ENCODE measurements at regions not wholly inside any gene's neighbourhood (a gene's known extent, or its start where the extent isn't known, plus 50 kb on each side); places are given as distances from the start of the nearest gene placed in this dataset.

DNA sequence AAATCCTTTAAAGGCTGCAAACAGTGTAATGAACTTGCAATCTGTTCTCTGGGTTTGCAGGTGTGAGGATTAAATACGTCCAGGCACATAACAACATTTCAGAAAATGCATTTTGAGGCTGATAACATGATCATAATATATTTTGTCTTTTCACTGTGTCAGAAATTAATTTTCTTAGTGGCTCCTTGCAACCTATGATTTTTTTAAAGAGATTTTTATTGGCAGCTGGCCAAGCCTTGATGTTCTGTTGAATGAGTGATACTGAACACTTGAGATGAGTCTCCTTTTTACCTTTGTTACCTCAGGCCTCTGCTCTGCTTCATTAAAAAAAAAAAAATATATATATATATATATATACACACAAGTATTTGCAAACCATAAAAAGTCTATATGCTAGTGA, 68.2 kb upstream of the TENM3 start:
- DNase-seq = no peak

DNA sequence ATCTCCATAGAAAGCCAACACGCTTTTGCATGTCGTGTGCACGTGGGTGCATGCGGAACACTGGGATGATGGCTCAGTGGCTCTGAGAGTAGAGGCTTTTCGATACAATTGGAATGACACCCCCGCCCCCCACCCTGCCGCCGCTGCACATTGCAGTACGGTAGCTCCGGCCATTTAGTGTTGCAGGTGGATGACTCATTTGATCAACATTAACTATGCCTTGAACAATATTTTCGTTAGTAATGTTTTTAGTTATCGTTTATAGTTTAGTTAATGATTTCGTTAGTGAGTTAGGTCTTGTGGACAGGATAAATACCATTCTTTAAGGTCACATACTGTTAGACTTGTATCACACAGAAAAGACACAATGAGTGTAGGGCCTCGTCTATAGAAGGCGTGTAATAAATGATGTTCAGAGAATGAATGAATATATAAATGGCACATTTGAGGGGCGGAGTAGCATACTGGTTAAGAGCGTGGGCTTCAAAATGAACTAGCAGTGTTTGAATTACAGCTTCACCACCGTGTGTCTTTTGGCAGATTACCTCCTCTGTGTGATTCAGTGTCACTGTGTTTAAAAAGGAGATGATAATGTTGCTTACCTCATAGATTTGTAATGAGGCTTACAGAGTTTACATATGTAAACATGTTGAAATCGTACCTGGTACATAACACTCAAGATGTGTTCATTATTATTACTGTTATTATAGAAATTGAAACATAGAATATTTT, 67.2 kb upstream of the TENM3 start:
- no peak for DNase-seq

DNA sequence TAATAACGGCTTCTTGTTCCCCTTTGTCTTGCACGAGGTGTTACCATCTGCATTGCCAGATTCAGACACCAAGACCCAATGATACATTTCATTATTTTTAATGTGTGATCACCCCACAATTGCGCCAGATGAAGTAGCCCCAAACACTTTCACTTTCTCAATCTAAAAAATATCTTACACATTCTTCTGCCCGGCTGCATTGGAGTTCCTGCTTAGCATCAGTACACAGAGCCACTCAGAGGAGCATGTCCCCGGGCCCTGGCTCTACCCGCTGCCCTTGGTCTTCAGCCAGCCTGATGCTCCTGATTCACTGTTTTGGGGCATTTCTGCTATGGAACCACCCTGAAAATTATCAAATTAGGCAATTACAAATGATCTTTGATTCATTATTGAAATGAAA, 66.0 kb upstream of the TENM3 start:
- no peak for DNase-seq

DNA sequence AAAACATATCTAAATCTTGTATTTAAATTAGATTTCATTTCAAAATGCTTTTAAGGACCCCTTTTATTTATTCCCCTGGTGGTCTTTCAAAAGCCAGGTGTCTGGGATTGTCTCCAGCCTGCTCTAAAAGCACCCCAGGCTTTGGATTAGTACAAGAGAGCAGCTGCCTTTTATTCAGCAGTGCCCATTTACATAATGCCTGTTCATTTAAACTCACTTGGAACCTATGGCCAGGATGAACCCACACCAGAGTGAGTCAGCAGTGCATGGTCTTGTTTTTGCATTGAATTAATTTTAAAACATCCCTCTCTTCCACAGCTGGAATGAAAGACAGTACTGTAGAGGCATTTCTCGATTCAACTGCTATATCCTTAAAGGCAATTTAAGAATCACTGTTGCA, 64.1 kb upstream of the TENM3 start:
- peak; percentile 46 for DNase-seq

DNA sequence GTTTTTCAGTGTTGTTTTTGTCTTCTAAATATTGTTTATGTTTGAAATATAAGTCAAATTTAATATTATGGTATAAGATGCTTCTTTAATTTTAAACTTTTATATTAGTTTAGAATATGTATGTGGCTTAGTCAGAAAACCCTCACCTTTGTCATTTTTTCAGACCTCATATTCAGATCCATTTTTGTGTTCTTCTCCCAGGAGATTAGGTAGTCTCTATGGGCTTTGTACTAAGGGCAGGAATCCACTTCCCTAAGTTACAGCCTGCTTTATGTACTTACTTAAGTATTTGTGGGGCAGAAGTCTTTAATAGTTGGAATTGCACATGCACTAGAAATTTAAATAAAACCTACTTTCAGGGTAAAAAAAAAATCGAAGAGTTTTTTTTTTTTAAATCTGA, 63.5 kb upstream of the TENM3 start:
- no peak for DNase-seq

DNA sequence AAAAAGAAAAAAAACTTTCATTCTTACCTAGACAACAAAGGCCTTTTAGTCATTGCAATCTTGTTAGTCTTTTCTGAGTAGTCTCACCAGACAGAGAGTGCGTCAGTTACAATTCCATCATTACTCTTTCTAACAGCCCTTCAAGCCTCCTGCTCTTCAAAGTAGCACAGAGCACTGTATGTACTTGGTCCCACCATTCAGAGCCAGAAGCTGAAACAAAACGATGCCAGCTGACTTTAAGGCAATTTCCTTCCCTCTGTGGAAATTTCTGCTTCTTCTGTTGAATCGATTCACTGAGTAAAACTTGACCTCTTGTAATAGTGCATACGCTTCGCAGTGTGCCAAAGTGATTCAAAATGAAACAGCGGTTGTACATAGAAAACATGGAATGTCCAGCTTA, 57.7 kb upstream of the TENM3 start:
- no peak for DNase-seq

DNA sequence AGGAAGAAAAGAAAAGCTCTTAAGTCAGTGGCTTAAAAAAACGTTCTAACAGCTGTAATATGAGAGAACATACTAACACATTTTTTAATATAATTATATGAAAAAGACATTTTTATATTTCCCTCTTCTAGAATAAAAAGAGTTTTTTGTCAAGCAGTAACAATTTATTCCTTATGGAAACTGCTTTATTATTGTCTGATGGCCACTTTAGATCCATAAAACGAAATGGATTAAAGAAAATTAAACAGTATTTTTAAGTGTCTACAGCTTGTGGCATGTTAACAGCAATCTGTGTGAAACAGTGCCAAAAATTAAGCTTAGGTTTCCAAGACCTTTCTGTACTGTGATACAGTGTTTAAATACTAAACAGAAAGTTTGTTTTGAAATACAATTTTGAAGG, 55.5 kb upstream of the TENM3 start:
- no peak for DNase-seq

DNA sequence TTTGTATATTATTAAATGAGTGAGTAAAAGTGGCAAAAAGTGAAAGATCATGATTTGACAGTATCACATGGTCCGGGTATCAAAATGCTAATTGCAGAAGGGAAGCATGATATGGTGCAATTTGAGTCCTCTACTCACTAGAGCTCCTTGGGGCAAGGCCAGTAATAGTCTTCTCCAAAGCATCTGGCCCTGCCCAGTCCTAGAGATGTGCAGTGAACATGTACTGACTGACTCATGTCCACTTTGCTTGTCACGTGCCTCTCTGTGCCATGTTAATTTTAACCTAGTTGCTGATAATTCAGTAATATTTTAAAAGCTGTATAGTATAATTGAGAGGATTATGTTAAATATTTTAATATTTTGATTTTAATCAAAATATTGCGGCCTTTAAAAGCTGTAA, 54.6 kb upstream of the TENM3 start:
- DNase-seq = no peak

DNA sequence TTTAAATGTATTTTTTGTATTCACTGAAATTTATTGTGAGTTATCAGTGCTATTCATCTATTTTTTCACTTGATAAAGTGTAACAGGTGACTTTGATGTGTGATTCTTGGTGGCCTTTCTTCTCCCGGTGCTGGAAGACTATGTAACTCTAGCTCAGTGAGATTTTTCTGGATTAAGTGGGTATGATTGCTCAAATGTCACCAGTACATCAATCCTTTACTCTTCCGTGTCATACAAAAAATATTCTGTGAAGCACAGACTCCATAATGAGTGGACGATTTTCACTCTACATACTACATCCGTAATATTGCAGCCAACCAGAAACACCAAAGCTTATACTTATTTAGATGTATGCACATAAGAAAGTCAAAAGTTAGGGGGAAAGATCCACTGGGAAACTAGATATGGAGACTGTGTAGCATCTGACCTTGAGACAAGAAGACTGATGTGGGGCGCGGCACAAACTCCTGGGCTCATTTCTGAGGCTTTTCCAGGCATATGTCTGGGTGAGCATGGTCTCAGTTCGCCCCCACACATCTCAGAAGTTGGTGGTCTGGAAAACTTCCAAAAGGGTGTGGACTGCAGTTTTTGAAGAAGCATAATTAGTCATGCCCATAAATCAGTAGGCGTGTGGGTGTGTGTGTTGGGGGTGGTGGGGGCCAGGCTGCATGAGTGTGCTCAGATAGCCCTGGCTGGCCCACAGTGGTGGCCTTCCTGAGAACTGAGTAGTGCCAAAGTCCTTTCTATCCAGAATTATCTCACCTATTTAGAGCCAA, 53.9 kb upstream of the TENM3 start:
- no peak for DNase-seq

DNA sequence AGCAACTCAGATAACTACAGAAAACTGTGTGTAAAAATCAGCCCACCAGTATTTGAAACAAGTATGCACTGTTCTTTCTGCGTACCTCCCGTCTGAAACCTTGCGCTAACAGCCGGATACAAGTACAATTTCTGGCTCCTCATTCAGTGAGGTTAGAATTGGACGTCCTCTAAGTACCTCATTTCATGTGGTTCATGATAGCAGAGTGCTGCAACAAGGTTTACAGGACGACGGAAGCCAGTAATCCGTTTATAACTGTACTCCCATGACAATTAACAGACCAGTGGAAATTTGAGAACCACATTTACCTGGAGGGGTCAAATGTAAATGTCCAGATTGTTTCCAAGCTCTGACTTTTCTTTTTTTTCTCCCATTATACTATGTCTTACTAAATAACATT, 52.9 kb upstream of the TENM3 start:
- DNase-seq = no peak

DNA sequence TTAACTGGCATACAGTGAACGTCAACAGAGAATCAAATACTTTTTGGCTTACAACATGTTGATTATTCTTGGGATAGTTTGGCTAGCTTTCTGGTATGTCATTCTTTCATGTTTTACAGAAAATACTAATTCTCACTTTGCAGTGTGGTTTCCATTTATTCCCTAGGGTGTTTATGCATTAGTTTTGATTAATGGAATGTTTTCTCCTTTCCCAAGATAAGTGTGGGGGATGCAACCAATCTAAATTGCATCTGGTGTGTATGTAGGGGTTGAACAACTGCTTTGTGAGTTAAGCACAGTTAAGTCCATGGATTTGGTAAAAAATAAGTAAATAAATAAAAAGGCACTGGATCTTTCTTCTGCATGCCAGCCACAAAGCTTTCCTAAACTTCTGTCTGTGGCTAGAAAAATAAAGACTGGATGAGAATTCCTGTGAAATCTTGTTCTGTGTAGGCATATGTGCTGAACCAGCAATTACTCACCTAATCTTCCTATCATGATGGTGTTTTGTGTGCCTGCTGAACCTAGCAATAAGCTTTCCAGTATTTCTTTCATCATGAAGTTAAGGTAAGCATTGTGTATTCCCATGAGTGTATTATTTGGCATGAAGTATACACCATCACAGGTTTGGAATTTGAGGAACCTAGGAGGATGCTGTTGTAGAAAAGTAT, 50.6 kb upstream of the TENM3 start:
- DNase-seq = no peak

DNA sequence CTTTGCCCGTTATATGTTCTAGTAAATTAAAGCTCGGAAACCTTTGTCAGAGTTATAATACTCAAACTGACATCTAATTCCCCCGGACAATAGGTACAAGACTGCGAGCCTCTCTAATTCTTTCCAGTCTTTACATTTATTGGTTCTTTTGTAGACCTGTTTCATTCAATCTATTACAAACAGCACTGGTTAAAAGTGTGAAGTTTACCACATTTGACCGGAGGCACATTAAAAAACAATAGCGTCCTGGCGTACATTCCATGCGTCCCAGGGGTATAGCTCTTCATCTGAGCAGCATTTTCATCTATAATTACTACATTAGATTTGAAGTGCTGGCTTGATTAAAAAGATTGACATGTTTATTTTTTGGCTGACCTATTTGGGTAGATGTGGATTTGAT, 49.9 kb upstream of the TENM3 start:
- no peak for DNase-seq
